SK-N-SH (cell line): ENCODE measurements at regions not wholly inside any gene's neighbourhood (a gene's known extent, or its start where the extent isn't known, plus 50 kb on each side); places are given as distances from the start of the nearest gene placed in this dataset.

Experiments used
- CTCF ChIA-PET: fragments of 300-600, 350-600 bp; formaldehyde crosslinking; extraction: SDS; loops from one replicate; lab custom pipeline; 2021; lab: Yijun Ruan, JAX
- POLR2A ChIA-PET: fragments of 350-600 bp; sonication (Branson Sonifier 250); formaldehyde crosslinking; extraction: SDS; loops from one replicate; lab custom pipeline; 2020; ENCODE audit warnings: antibody characterized with exemption, inconsistent platforms; lab: Yijun Ruan, JAX
- DNase-seq: peaks from one replicate; pipeline ENCODE4 v3.0.0; 2012
- H2AFZ ChIP-seq: fragments of 200-600 bp; sonication (generic); 2 replicates; pipeline ENCODE4 v1.8.1; 2016; ENCODE audit warnings: antibody characterized with exemption, mild to moderate bottlenecking, low read depth
- H3F3A ChIP-seq: fragments of 200-600 bp; sonication (generic); replicated peaks from 2 replicates; pipeline ENCODE3; 2016; ENCODE audit warnings: antibody characterized with exemption, mild to moderate bottlenecking; ENCODE audit not compliant: insufficient read depth
- H3K27ac ChIP-seq, 2 experiments: fragments of 200-500 bp in 1 of 2; fragments of 200-600 bp in 1 of 2; sonication (Bioruptor generic) in 1 of 2; sonication (generic), shearing (Covaris generic) in 1 of 2; 2 replicates each; pipeline versions ENCODE4 v1.5.1 to v1.6.1; 2014 to 2016; ENCODE audit warnings: low read depth in 2 of 2, inconsistent platforms in 1 of 2, low read length in 1 of 2, mild to moderate bottlenecking in 1 of 2, mixed read lengths in 1 of 2
- H3K27me3 ChIP-seq: fragments of 200-600 bp; sonication (generic), shearing (Covaris generic); 2 replicates; pipeline ENCODE4 v1.6.1; 2016; ENCODE audit warnings: mixed run types; ENCODE audit not compliant: insufficient read depth
- H3K36me3 ChIP-seq, 2 experiments: fragments of 200-500 bp in 1 of 2; fragments of 200-600 bp in 1 of 2; sonication (Bioruptor generic) in 1 of 2; sonication (generic) in 1 of 2; replicated peaks in 1 of 2; 2 replicates each; pipeline versions ENCODE3 to v1.5.1; 2014 to 2016; ENCODE audit warnings: low read length in 1 of 2, mild to moderate bottlenecking in 1 of 2; ENCODE audit not compliant: insufficient read depth in 2 of 2, control insufficient read depth in 1 of 2
- H3K4me1 ChIP-seq, 2 experiments: fragments of 200-500 bp in 1 of 2; fragments of 200-600 bp in 1 of 2; sonication (Bioruptor generic) in 1 of 2; sonication (generic), shearing (Covaris generic) in 1 of 2; 2 replicates each; pipeline versions ENCODE4 v1.5.1 to v1.6.1; 2014 to 2016; ENCODE audit warnings: low read depth in 1 of 2, low read length in 1 of 2, mixed run types in 1 of 2; ENCODE audit not compliant: insufficient read depth in 2 of 2, control insufficient read depth in 1 of 2
- H3K4me2 ChIP-seq: fragments of 200-600 bp; sonication (generic), shearing (Covaris generic); 2 replicates; pipeline ENCODE4 v1.6.1; 2017; ENCODE audit warnings: mixed run types
- H3K4me3 ChIP-seq, 2 experiments: fragments of 200-500 bp in 1 of 2; fragments of 200-600 bp in 1 of 2; sonication (Bioruptor generic) in 1 of 2; sonication (generic), shearing (Covaris generic) in 1 of 2; 2 replicates each; pipeline versions ENCODE4 v1.5.1 to v1.8.1; 2014 to 2016; ENCODE audit warnings: low read depth in 2 of 2, inconsistent platforms in 1 of 2, low read length in 1 of 2, mild to moderate bottlenecking in 1 of 2, mixed read lengths in 1 of 2, moderate library complexity in 1 of 2
- H3K79me2 ChIP-seq: fragments of 200-600 bp; sonication (generic); 2 replicates; pipeline ENCODE4 v1.8.1; 2017; ENCODE audit warnings: mild to moderate bottlenecking; ENCODE audit not compliant: insufficient read depth
- H3K9ac ChIP-seq: fragments of 200-600 bp; sonication (generic); 2 replicates; pipeline ENCODE4 v1.6.1; 2017; ENCODE audit warnings: mixed run types
- H3K9me2 ChIP-seq: fragments of 200-600 bp; sonication (generic); 2 replicates; pipeline ENCODE4 v1.6.1; 2017; ENCODE audit warnings: mixed run types
- H3K9me3 ChIP-seq: fragments of 200-600 bp; sonication (generic); 2 replicates; pipeline ENCODE4 v1.6.1; 2017; ENCODE audit warnings: mixed run types, mild to moderate bottlenecking, moderate library complexity
- H4K20me1 ChIP-seq: fragments of 200-600 bp; sonication (generic); 2 replicates; pipeline ENCODE4 v1.6.1; 2017; ENCODE audit warnings: mild to moderate bottlenecking, mixed run types; ENCODE audit not compliant: insufficient read depth
- CHD2 ChIP-seq: fragments of 150-350 bp; IDR thresholded peaks from 2 replicates; pipeline ENCODE4 v1.6.1; 2018; ENCODE audit warnings: low read length; ENCODE audit not compliant: partially characterized antibody
- ELF1 ChIP-seq: IDR thresholded peaks from 2 replicates; pipeline ENCODE4 v1.4.0; 2012
- EP300 ChIP-seq, 2 experiments: IDR thresholded peaks; 2 replicates each; pipeline versions ENCODE4 v1.4.0 to v1.6.1; 2012; ENCODE audit warnings: borderline replicate concordance in 1 of 2, low read depth in 1 of 2, low read length in 1 of 2
- FOSL2 ChIP-seq: IDR thresholded peaks from 2 replicates; pipeline ENCODE4 v1.4.0; 2012; ENCODE audit warnings: low read depth, mild to moderate bottlenecking, moderate library complexity, borderline replicate concordance
- FOXM1 ChIP-seq: IDR thresholded peaks from 2 replicates; pipeline ENCODE4 v1.4.0; 2012; ENCODE audit warnings: low read depth, mild to moderate bottlenecking
- GABPA ChIP-seq: IDR thresholded peaks from 2 replicates; pipeline ENCODE4 v1.4.0; 2012; ENCODE audit warnings: low read depth, mild to moderate bottlenecking
- IRF3 ChIP-seq: fragments of 150-350 bp; IDR thresholded peaks from 2 replicates; pipeline ENCODE4 v1.6.1; 2016; ENCODE audit warnings: mild to moderate bottlenecking, low read depth, low read length
- JUND ChIP-seq: IDR thresholded peaks from 2 replicates; pipeline ENCODE4 v1.4.0; 2012
- MAX ChIP-seq: IDR thresholded peaks from 2 replicates; pipeline ENCODE4 v1.4.0; 2012; ENCODE audit warnings: low read depth
- MEF2A ChIP-seq: IDR thresholded peaks from 2 replicates; pipeline ENCODE4 v1.4.0; 2012; ENCODE audit warnings: low read depth, borderline replicate concordance
- NFIC ChIP-seq: IDR thresholded peaks from 2 replicates; pipeline ENCODE4 v1.4.0; 2012; ENCODE audit warnings: borderline replicate concordance
- POLR2AphosphoS5 ChIP-seq: IDR thresholded peaks from 2 replicates; pipeline ENCODE4 v1.6.1; 2012; ENCODE audit warnings: low read depth, low read length
- RCOR1 ChIP-seq: fragments of 150-350 bp; IDR thresholded peaks from 2 replicates; pipeline ENCODE4 v1.6.1; 2017; ENCODE audit warnings: antibody characterized with exemption, low read length
- RFX5 ChIP-seq: IDR thresholded peaks from 2 replicates; pipeline ENCODE4 v1.6.1; 2012; ENCODE audit warnings: mild to moderate bottlenecking, improper control_type of control experiment, low read length
- RXRA ChIP-seq: IDR thresholded peaks from 2 replicates; pipeline ENCODE4 v1.4.0; 2012; ENCODE audit warnings: low read depth, mild to moderate bottlenecking, borderline replicate concordance
- SMC3 ChIP-seq: IDR thresholded peaks from 2 replicates; pipeline ENCODE4 v1.6.1; 2012; ENCODE audit warnings: low read depth, low read length, improper control_type of control experiment
- TAF1 ChIP-seq: IDR thresholded peaks from 2 replicates; pipeline ENCODE4 v1.6.1; 2012; ENCODE audit warnings: low read depth, mild to moderate bottlenecking, low read length, moderate library complexity, borderline replicate concordance
- TCF12 ChIP-seq: IDR thresholded peaks from 2 replicates; pipeline ENCODE4 v1.4.0; 2012
- USF1 ChIP-seq: IDR thresholded peaks from 2 replicates; pipeline ENCODE4 v1.4.0; 2012; ENCODE audit warnings: low read depth, borderline replicate concordance
- USF2 ChIP-seq: fragments of 150-350 bp; IDR thresholded peaks from 2 replicates; pipeline ENCODE4 v1.6.1; 2017; ENCODE audit warnings: antibody characterized with exemption, low read length, low read depth, borderline replicate concordance
- YY1 ChIP-seq: IDR thresholded peaks from 2 replicates; pipeline ENCODE4 v1.4.0; 2012; ENCODE audit warnings: low read depth, mild to moderate bottlenecking
- ZBTB33 ChIP-seq: IDR thresholded peaks from 2 replicates; pipeline ENCODE4 v1.4.0; 2012; ENCODE audit warnings: low read depth, borderline replicate concordance
- WGBS: methylation state at CpG from one replicate; pipeline ENCODE4 v1.1.6; 2017; ENCODE audit warnings: low lambda C conversion rate; 5-methylcytosine and 5-hydroxymethylcytosine counted together

- TF ChIP-seq USF2: no peak
- TF ChIP-seq ELF1: no peak
- no peak for TF ChIP-seq GABPA
- TF ChIP-seq TAF1: no peak
- TF ChIP-seq ZBTB33: no peak
- no peak for TF ChIP-seq USF1
- TF ChIP-seq NFIC: no peak
Measured at GRCh38 chr1:244322181-244322580, 129.5 kb downstream of the ADSS2 start (continued).

GRCh38 chr1:244322791-244323521 lies 128.8 kb downstream of the ADSS2 start:
- no peak overlapping the region for H3K4me3 ChIP-seq
- H3K9me2 ChIP-seq: no peaks in the 10 kb centered on the region
- H3K27me3 ChIP-seq: no peaks in the 10 kb centered on the region
- no peaks in the 10 kb centered on the region for H3K36me3 ChIP-seq
- ChIA-PET CTCF (interaction anchor here (0.7 kb wide), 1 partner anchor 987 kb away, joined by 3 read pairs; no protein-coding TSS in a partner anchor), POLR2A (interaction anchor here (0.6 kb wide), 1 partner anchor 372 kb away, joined by 3 read pairs; no protein-coding TSS in a partner anchor)
- peaks cover 24% of the 10 kb centered on the region for H3F3A ChIP-seq
- WGBS: 17% methylated on average over 6 of the region's 6 CpGs
- H3K4me2 ChIP-seq: peak overlapping the region; percentile 41; the same call in 1 of the 2 replicates
- no peaks in the 10 kb centered on the region for H4K20me1 ChIP-seq
- no peaks in the 10 kb centered on the region for H3K79me2 ChIP-seq
- H2AFZ ChIP-seq: peak overlapping the region; percentile 73
- peak overlapping the region; percentile 88 to 90; a peak in 3 of 4 replicates for H3K27ac ChIP-seq
- DNase-seq: no peak
- H3K4me1 ChIP-seq: peaks cover 0 to 7% of the 10 kb centered on the region in 2 experiments; a peak in 3 of 4 replicates
- 0 out of 2 replicates have a peak, but pooled peaks cover 8% of the 10 kb centered on the region for H3K9me3 ChIP-seq
- H3K9ac ChIP-seq: peak overlapping the region; percentile 42; the same call in 1 of the 2 replicates
- TF ChIP-seq IRF3 (no peak), POLR2AphosphoS5 (0 out of 2 replicates have a peak, but pooled peaks have one; percentile 35), USF1 (no peak), FOXM1 (no peak), CHD2 (no peak), RXRA (peak; percentile 30; the same call in 1 of the 2 replicates), TAF1 (0 out of 2 replicates have a peak, but pooled peaks have one; percentile 11), ELF1 (peak; percentile 23; the same call in 1 of the 2 replicates), TCF12 (peak; percentile 67), EP300 (IDR thresholded peaks at IDR 0.05; ENCODE audit: borderline replicate concordance in 1 of 2, low read depth in 1 of 2, low read length in 1 of 2) (peak in 1 of 2 experiments; percentile 70; a peak in 2 of 4 replicates), SMC3 (no peak), RCOR1 (no peak), YY1 (no peak), MEF2A (no peak), USF2 (no peak), MAX (peak; percentile 19; the same call in 1 of the 2 replicates), RFX5 (no peak), FOSL2 (peak; percentile 98), JUND (peak; percentile 96), NFIC (no peak; the same call in 1 of the 2 replicates)
